Testis (tissue), 2 donors: ENCODE measurements at regions not wholly inside any gene's neighbourhood (a gene's known extent, or its start where the extent isn't known, plus 50 kb on each side); places are given as distances from the start of the nearest gene placed in this dataset.

Source experiments
- DNase-seq: peaks from one replicate; pipeline ENCODE4 v3.0.0-alpha.2; 2019
- H3K27ac ChIP-seq, 2 donors: fragments of 200-600 bp; sonication (generic); one replicate each; pipeline ENCODE4 v1.5.1; 2019
- H3K27me3 ChIP-seq: fragments of 200-600 bp; sonication (generic); one replicate; pipeline ENCODE4 v1.5.1; 2019
- H3K36me3 ChIP-seq: fragments of 200-600 bp; sonication (generic); one replicate; pipeline ENCODE4 v1.5.1; 2017; ENCODE audit warnings: low read depth; ENCODE audit errors: missing control alignments
- H3K4me1 ChIP-seq: fragments of 200-600 bp; sonication (generic); one replicate; pipeline ENCODE4 v1.5.1; 2019
- H3K4me3 ChIP-seq, 2 donors: fragments of 200-600 bp; sonication (generic); one replicate each; pipeline ENCODE4 v1.5.1; 2017 to 2019
- H3K9me3 ChIP-seq: fragments of 200-600 bp; sonication (generic); one replicate; pipeline ENCODE4 v1.5.1; 2017
- POLR2A ChIP-seq: fragments of 450-650 bp; IDR thresholded peaks from one replicate; pipeline ENCODE4 v1.6.1; 2017; ENCODE audit warnings: antibody characterized with exemption, mild to moderate bottlenecking, moderate library complexity
- WGBS, 2 donors: methylation state at CpG; one replicate each; pipeline ENCODE4 v1.1.5; 2018; 5-methylcytosine and 5-hydroxymethylcytosine counted together
- intact Hi-C: fragments of 100-400 bp; cut with DNase I; formaldehyde crosslinking; loops from one replicate; pipeline ENCODE4 v1.15.1; 2023; ENCODE audit warnings: low total_unique reads
- TF ChIP-seq, protein P1 (sequence below), 3 experiments: fragments of 450-650 bp in 2 of 3; fragments of 200-600 bp in 1 of 3; sonication (generic) in 1 of 3; IDR thresholded peaks; one replicate each; pipeline ENCODE4 v1.5.1; 2016 to 2019; ENCODE audit warnings: antibody characterized with exemption in 3 of 3, mild to moderate bottlenecking in 2 of 3, moderate library complexity in 1 of 3

DNA sequence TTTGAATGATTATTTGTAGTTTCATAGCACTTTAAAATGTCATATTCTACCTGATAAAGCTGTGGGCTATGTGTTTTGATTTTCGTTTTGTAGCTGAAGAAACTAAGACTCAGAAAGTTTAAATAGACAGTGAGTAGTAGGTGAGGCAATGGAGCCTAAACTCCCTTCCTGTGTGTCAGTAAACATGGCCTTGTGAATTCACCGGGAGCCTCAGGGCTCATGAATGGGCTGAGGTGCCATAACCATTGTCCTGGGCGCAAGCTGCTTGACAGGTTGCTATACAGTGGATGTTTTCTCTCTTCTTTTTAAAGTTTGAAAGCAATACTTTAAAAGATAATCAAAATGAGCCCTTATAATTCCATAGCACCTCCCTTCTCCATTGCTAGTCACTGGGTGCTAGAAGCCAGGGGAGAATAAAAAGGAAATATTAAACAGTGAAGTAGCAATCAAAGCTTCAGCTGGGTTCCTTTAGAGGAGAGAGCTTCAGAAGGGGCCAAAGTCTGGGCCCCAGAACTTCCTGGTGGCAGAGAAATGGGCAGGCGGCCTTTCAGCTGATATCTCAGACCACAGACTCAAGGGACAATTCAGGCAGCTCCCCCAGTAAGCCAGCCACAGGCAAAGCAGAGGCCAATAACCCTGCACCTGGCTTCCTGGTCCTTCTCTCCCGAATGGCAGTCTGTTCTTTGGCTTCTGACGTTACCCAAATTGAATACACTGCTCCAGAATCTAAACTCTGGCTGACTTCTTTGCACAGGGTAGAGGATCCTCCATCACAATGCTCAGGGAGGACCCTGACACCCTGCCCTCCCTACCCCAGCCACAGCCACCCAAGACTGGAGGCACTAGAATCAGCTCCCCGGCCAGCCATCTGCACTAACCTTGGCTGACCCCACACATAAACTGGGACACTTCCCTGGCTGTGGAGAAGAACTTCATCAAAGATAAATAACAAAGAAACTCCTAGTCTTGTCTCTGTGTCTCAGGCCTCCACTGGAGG is 51.8 kb upstream of the NPAS2 start:
- WGBS, 2 donors = 72 to 76% methylated on average over 7 of the region's 7 CpGs
- no peak for DNase-seq
- Histone ChIP-seq H3K36me3 (no peaks in the 10 kb centered on the region), H3K9me3 (no peaks in the 10 kb centered on the region), H3K27me3 (no peaks in the 10 kb centered on the region), H3K27ac (no peak overlapping the region), H3K4me1 (no peaks in the 10 kb centered on the region), H3K4me3 (no peak overlapping the region)
- TF ChIP-seq, protein P1, sequence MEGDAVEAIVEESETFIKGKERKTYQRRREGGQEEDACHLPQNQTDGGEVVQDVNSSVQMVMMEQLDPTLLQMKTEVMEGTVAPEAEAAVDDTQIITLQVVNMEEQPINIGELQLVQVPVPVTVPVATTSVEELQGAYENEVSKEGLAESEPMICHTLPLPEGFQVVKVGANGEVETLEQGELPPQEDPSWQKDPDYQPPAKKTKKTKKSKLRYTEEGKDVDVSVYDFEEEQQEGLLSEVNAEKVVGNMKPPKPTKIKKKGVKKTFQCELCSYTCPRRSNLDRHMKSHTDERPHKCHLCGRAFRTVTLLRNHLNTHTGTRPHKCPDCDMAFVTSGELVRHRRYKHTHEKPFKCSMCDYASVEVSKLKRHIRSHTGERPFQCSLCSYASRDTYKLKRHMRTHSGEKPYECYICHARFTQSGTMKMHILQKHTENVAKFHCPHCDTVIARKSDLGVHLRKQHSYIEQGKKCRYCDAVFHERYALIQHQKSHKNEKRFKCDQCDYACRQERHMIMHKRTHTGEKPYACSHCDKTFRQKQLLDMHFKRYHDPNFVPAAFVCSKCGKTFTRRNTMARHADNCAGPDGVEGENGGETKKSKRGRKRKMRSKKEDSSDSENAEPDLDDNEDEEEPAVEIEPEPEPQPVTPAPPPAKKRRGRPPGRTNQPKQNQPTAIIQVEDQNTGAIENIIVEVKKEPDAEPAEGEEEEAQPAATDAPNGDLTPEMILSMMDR (IDR thresholded peaks at IDR 0.05) = no peak
- TF ChIP-seq POLR2A = no peak
- intact Hi-C loops = no loop called here
